Endodermal cell (in vitro differentiated cells): ENCODE measurements at regions not wholly inside any gene's neighbourhood (a gene's known extent, or its start where the extent isn't known, plus 50 kb on each side); places are given as distances from the start of the nearest gene placed in this dataset.

Experiments used
- DNase-seq: peaks from one replicate; pipeline ENCODE4 v3.0.0-alpha.2; 2017
- H3K27ac ChIP-seq: 2 replicates; pipeline ENCODE4 v1.5.1; 2013; ENCODE audit warnings: mild to moderate bottlenecking, low read depth, low read length, moderate library complexity
- H3K27me3 ChIP-seq: 2 replicates; pipeline ENCODE4 v1.6.1; 2013; ENCODE audit warnings: mild to moderate bottlenecking, low read length, moderate library complexity; ENCODE audit not compliant: insufficient read depth, control insufficient read depth, poor library complexity, severe bottlenecking
- H3K36me3 ChIP-seq: 2 replicates; pipeline ENCODE4 v1.7.0; 2013; ENCODE audit warnings: mild to moderate bottlenecking, low read length, moderate library complexity; ENCODE audit not compliant: control insufficient read depth, insufficient read depth
- H3K4me1 ChIP-seq: one replicate; pipeline ENCODE4 v1.7.0; 2013; ENCODE audit warnings: low read length; ENCODE audit not compliant: control insufficient read depth, insufficient read depth
- H3K4me3 ChIP-seq: 2 replicates; pipeline ENCODE4 v1.5.1; 2013; ENCODE audit warnings: mild to moderate bottlenecking, low read length, moderate library complexity
- H3K9ac ChIP-seq: 2 replicates; pipeline ENCODE4 v1.6.1; 2013; ENCODE audit warnings: mild to moderate bottlenecking, low read length, moderate library complexity; ENCODE audit not compliant: poor library complexity, severe bottlenecking; ENCODE audit errors: extremely low read depth
- H3K9me3 ChIP-seq: 2 replicates; pipeline ENCODE4 v1.6.1; 2013; ENCODE audit warnings: mild to moderate bottlenecking, low read length, moderate library complexity; ENCODE audit not compliant: control insufficient read depth
- H3K27ac Mint-ChIP-seq: 2 replicates; pipeline ENCODE4 v1.8.0; 2020; ENCODE audit warnings: mixed read lengths
- H3K27me3 Mint-ChIP-seq: 2 replicates; pipeline ENCODE4 v1.8.0; 2021; ENCODE audit warnings: mild to moderate bottlenecking, mixed read lengths; ENCODE audit not compliant: insufficient read depth
- H3K36me3 Mint-ChIP-seq: 2 replicates; pipeline ENCODE4 v1.8.0; 2020; ENCODE audit warnings: low read depth, mixed read lengths
- H3K4me1 Mint-ChIP-seq: 2 replicates; pipeline ENCODE4 v1.8.0; 2020; ENCODE audit warnings: mixed read lengths
- H3K4me3 Mint-ChIP-seq: 2 replicates; pipeline ENCODE4 v1.8.0; 2020; ENCODE audit warnings: mild to moderate bottlenecking, moderate library complexity, mixed read lengths
- H3K9me3 Mint-ChIP-seq: 2 replicates; pipeline ENCODE4 v1.8.0; 2020; ENCODE audit warnings: mild to moderate bottlenecking, mixed read lengths
- WGBS, 2 experiments: methylation state at CpG; one replicate each; pipeline versions ENCODE4 v1.1.5 to v1.1.7; 2013; ENCODE audit warnings: missing lambda C conversion rate in 2 of 2, mixed read lengths in 1 of 2; ENCODE audit not compliant: insufficient coverage in 1 of 2, insufficient read length in 1 of 2; 5-methylcytosine and 5-hydroxymethylcytosine counted together
- TF ChIP-seq, protein P1 (sequence below): fragments of 200-600 bp; sonication (generic); conservative IDR thresholded peaks from 2 replicates; pipeline ENCODE4 v1.5.0; 2021; ENCODE audit warnings: antibody characterized with exemption, mild to moderate bottlenecking

- DNase-seq = no peak
- WGBS, 2 experiments = 83 to 100% methylated on average over 1 of the region's 1 CpG
- Histone ChIP-seq H3K36me3 (no peaks in the 10 kb centered on the region), H3K9me3 (no peaks in the 10 kb centered on the region), H3K4me1 (peaks cover 7% of the 10 kb centered on the region), H3K9ac (no peak overlapping the region), H3K4me3 (no peak overlapping the region), H3K27me3 (peaks cover 41% of the 10 kb centered on the region), H3K27ac (no peak overlapping the region)
- TF ChIP-seq, protein P1, sequence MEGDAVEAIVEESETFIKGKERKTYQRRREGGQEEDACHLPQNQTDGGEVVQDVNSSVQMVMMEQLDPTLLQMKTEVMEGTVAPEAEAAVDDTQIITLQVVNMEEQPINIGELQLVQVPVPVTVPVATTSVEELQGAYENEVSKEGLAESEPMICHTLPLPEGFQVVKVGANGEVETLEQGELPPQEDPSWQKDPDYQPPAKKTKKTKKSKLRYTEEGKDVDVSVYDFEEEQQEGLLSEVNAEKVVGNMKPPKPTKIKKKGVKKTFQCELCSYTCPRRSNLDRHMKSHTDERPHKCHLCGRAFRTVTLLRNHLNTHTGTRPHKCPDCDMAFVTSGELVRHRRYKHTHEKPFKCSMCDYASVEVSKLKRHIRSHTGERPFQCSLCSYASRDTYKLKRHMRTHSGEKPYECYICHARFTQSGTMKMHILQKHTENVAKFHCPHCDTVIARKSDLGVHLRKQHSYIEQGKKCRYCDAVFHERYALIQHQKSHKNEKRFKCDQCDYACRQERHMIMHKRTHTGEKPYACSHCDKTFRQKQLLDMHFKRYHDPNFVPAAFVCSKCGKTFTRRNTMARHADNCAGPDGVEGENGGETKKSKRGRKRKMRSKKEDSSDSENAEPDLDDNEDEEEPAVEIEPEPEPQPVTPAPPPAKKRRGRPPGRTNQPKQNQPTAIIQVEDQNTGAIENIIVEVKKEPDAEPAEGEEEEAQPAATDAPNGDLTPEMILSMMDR = no peak
- Mint-ChIP-seq H3K4me3 (no peak overlapping the region), H3K9me3 (no peaks in the 10 kb centered on the region), H3K4me1 (peaks cover 16% of the 10 kb centered on the region), H3K27me3 (peaks cover 34% of the 10 kb centered on the region), H3K36me3 (no peaks in the 10 kb centered on the region), H3K27ac (no peak overlapping the region)
Observed at GRCh38 chr18:45378308-45378707, 237.0 kb upstream of the SLC14A2 start.

DNA sequence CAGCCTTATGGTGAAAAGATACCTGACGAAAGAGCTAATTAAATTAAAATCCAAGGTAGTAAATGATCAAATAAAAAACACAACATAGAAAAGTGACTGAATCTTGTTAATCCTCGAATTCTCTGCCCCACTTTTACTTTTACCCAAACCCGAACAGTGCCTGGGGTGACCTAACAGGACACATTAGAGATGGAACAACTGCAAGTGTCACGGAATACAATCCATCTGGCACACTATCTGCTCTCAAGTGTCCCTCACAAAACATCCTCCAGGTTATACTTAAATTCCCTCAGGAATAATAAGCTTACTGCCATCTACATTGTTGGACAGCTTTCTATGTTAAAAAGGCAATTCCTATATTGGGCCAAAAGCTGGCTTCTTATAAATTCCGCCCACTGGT, 236.3 kb upstream of the SLC14A2 start:
- no peaks in the 10 kb centered on the region for H3K36me3 ChIP-seq
- Mint-ChIP-seq H3K36me3 (no peaks in the 10 kb centered on the region), H3K9me3 (no peaks in the 10 kb centered on the region), H3K4me3 (no peak overlapping the region), H3K27me3 (peaks cover 34% of the 10 kb centered on the region), H3K27ac (no peak overlapping the region), H3K4me1 (peaks cover 12% of the 10 kb centered on the region)
- no peak overlapping the region for H3K9ac ChIP-seq
- 88 to 95% methylated on average over 3 to 5 of the region's 5 CpGs for WGBS, 2 experiments
- peaks cover 35% of the 10 kb centered on the region for H3K27me3 ChIP-seq
- no peak overlapping the region for H3K4me3 ChIP-seq
- H3K27ac ChIP-seq = no peak overlapping the region
- TF ChIP-seq, protein P1 = no peak
- peaks cover 7% of the 10 kb centered on the region for H3K4me1 ChIP-seq
- H3K9me3 ChIP-seq = no peaks in the 10 kb centered on the region
- DNase-seq = no peak

DNA sequence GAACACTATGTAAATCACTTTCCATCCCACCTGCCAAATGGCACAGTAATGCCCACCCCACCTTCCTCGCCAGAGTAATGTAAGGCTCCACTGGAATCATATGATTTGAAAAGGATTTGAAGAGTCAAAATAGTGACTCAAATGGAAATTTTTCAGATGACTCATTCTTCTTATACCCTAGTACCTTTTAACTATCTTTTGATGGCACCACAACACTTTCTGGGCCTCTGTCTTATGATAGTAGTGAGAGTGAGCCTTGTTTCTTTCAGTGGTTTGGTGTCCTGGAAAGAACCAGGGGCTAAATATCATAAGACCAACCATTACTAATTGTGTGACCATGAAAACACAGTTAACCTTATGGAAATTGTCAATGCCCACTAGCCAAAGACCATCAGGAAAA, 235.4 kb upstream of the SLC14A2 start:
- H3K27ac ChIP-seq = no peak overlapping the region
- H3K27ac Mint-ChIP-seq = no peak overlapping the region
- no peak overlapping the region for H3K9ac ChIP-seq
- no peak overlapping the region for H3K4me3 ChIP-seq
- peaks cover 6% of the 10 kb centered on the region for H3K4me1 ChIP-seq
- H3K36me3 ChIP-seq = no peaks in the 10 kb centered on the region
- H3K4me3 Mint-ChIP-seq = no peak overlapping the region
- no peaks in the 10 kb centered on the region for H3K9me3 Mint-ChIP-seq
- peaks cover 31% of the 10 kb centered on the region for H3K27me3 ChIP-seq
- no peaks in the 10 kb centered on the region for H3K9me3 ChIP-seq
- WGBS, 2 experiments = 83% methylated on average over 1 of the region's 1 CpG; no CpG with 5 or more reads in 1 of the 2 experiments
- no peaks in the 10 kb centered on the region for H3K36me3 Mint-ChIP-seq
- H3K4me1 Mint-ChIP-seq = peaks cover 7% of the 10 kb centered on the region
- TF ChIP-seq, protein P1 = no peak
- H3K27me3 Mint-ChIP-seq = peaks cover 32% of the 10 kb centered on the region
- DNase-seq = no peak
